ENCODE measurements at regions not wholly inside any gene's neighbourhood (a gene's known extent, or its start where the extent isn't known, plus 50 kb on each side); places are given as distances from the start of the nearest gene placed in this dataset.

DNA sequence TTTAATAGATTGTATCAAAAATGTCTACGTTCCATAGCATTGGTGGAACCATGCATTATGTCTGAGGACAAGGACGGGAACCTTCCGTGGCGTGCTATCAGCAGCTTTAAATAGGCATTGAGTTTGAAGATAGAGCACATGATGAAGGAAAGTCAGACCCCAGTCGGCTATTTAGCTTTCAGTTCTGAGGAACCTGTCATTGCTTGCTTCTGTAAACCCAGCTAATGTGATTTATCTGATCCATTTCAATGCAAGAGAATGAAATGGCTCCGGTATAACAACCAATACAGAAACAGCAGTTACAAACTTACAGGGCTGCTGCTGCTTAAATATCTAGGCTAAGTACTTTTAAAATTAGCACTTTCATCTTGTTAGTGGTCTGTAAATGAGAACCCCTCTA, 503.3 kb downstream of the RNF144A start:
- TF ChIP-seq POLR2A (IDR thresholded peaks at IDR 0.05) (no peak), CTCF (IDR thresholded peaks at IDR 0.05 in 4 of 5, conservative IDR thresholded peaks at IDR 0.05 in 1 of 5) (no peak)
